ENCODE measurements at regions not wholly inside any gene's neighbourhood (a gene's known extent, or its start where the extent isn't known, plus 50 kb on each side); places are given as distances from the start of the nearest gene placed in this dataset.
A peak's percentile ranks its signal among the peaks of the same experiment; 100 is the strongest.

DNA sequence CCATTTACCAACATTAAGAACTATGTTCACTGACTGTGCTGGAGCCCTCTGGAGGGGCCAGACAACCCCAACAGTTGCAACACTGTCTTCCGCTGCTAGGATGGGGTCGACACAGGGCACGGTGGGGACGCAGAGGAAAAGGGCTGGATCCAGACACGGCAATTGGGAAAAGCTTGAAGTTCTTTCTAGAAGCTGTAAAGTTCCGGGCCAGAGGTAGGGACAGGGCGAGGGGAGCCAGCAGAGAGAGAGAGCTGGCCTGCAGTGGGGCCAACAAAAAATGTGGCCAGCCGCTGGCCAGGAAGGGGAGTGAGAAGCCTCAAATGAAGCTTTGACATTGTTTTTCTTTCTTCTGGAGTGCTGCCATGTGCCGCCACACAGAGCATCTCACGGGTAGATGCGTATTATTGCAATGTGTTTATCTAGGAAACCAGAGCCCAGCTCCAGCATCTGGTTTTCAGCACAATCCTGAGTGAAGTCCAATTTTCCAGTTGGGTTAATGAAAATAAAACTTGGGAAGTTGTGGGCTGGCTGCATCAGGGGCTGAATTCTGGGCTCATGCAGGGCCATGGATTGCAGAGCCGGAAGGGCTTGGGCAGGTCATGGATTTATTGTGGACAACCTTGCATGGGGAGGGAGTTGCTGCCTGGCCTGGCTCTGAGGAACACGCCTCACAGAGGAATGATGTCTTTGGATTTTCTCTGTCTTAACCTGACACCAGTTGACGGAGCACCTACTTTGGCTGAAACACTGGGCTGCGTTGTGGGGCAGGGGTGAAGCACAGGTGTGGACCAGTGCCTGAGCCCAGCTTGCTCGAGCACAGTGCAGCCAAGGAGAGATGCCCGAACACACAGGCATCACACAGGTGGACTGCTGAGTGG, 67.6 kb upstream of the AMPD3 start:
- peak; percentile 79 for DNase-seq (ENCODE audit: low read depth)

DNA sequence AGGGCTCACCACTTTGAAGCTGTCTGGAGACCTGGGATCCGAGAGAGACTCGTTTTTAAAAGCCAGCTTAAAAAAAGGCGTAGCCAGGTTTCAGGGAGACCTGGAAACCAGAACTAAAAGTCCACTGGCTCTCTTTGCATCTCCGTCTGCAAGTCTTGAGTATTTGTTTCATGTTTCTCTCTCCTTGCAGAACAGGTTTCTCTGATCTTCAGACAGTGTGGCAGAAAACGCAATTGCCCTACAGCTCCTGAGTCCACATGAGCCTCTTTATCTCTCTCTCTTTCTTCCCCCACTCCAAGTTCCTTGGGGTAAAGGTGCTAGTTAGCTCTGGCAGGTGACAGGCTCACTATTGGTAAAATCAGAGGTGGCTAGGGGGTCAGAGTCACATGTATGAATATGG, 67.0 kb upstream of the AMPD3 start:
- no peak for DNase-seq (ENCODE audit: low read depth)

DNA sequence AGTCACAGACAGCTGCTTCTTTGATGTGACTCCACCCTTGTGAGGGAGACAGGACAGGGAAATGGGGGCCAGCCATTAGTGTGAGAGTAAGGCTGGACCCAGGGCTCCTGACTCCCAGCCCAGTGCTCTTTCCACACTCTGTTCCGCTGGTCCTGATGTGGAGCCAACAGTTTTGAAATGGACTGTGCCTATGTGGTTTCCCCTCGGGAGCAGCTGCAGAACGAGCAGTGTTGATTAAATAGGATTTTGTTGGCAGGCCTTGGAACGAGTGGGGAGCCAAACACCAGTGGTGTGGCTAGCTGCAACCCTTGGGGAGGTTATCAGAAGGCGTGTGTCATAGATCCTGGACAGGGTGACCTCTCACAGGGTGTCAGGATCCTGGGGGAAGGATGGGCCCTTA, 66.5 kb upstream of the AMPD3 start:
- no peak for DNase-seq (ENCODE audit: low read depth)

GRCh38 chr11:10390375-10390774, 64.7 kb upstream of the AMPD3 start:
- DNase-seq (ENCODE audit: low read depth) = peak; percentile 60

DNA sequence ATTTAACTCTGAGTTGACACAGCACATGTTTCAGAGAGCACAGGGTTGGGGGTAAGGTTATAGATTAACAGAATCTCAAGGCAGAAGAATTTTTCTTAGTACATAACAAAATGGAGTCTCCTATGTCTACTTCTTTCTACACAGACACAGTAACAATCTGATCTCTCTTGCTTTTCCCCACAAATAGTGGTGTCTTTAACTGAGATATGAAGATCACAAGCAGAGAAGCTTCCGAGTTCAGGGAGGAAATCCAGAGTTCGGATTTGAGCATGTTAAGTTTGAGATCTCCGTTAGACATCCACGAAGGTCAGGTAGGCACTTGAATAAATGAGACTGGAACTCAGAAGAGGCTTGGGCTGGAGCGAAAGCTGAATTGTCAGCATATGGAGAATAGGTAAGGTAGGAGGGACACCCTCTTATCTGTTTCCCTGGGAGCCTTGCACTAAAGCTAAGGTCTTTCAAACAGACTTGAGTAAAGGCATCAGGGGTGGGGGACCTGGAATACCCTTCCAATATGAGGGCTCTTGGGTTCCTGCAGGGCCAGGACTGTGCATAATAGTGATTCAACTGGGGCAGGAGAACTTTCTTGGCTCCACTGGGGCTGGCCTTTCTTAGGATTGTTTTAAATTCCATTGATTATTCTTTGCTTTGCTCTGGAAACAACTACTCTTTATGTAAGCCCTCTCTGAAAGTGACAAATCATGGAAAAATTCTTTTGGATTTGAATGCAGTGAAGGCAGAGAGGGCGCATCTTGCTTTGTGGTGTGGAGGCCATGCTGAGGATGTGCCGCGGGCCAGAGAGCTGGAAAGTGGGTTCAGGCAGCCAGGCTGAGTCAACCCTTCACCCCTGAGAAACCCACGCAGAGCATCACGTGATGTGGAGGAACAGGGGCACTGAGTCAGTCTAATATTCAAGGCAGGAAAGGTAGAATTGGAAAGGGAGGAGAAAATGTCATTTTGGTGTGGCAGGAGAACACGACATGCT, 62.7 kb upstream of the AMPD3 start:
- no peak for DNase-seq (ENCODE audit: low read depth)

DNA sequence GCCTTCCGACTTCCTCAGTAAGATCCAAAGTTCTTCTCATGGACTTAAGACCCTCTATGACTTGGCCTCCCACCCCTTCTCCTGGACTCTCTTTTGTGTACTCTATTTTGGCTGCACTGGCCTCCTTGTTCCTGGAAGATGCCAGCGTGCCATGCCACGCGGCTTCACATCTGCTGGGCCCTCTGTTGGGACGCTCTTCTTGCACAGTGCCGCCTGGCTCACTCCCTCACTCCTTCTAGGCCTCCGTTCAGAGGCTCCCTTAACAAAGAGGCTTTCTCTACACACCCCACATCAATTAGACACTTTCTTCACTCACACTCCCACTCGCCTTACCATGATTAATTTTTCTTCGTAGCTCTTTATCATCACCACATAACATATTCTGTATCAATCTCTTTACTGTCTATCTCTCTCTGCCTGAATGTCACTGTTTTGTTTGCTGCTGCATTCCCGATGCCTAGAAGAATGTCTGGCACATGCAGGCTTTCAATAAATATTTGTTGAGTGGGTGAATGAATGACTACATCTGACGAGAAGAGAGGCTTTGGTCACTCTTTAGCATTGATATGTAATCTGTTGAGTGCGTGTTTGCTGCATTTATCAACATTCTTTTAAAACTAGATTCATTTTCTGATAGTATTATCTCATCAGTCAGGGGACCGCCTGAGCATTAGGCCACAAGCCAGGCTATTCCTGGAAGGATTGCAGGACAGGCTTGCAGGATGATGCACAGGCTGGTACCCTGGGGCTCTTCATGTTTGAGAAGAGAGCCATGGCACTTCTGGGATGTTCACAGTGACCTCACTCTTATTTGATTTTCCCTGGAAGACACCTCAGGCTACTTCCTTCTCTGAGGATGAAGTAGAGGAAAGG, 60.6 kb upstream of the AMPD3 start:
- no peak for DNase-seq (ENCODE audit: low read depth)

DNA sequence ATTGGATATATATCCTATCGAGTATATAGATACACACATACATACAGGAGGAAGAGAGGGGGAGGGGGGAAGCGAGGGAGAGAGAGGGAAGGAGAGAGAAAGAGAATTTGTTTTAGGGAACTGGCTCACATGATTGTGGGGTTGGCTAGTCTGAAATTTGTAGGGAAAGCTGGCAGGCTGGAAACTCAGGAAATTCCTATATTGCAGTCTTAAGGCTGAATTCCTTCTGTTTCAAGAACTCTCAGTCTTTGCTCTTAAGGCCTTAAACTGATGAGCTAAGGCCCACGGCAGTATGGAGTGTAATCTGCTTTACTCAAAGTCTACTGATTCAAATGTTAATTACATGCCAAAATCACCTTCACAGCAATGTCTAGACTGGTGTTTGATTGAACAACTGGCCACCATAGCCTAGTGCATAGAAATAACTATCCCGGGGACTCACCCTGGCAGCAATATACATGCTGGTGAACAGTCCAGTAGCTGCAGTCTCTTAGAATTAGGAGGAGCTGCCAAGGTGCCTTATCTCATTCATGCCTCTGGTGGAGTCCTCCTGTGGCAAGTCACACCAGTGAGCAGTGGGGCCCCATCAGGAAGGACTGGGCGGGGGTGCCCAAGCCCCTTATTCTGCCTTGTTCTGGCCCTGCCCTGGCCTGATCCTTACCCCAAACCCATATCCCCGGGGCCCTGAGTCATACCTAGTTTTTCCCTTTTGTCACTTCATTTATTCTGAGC, 59.7 kb upstream of the AMPD3 start:
- DNase-seq (ENCODE audit: low read depth) = no peak

DNA sequence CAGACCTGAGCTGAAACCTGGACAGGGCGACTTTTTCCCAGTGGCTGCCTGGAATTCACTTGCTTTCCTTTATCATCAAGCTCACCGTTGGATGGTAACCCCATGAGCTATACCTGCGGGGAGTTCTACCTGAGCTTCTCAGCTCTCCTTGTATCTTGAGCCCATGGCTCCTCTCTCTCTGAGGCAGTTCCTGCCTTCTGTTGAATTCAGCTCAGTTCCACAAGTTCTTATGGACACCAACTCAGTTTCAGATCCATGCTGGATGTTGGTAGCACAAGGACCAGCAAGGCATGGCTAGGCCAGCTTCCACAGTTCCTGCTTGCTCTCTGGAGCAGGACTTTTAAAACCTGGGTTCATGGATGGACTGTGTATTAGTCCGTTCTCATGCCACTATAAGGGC, 58.3 kb upstream of the AMPD3 start:
- no peak for DNase-seq (ENCODE audit: low read depth)

DNA sequence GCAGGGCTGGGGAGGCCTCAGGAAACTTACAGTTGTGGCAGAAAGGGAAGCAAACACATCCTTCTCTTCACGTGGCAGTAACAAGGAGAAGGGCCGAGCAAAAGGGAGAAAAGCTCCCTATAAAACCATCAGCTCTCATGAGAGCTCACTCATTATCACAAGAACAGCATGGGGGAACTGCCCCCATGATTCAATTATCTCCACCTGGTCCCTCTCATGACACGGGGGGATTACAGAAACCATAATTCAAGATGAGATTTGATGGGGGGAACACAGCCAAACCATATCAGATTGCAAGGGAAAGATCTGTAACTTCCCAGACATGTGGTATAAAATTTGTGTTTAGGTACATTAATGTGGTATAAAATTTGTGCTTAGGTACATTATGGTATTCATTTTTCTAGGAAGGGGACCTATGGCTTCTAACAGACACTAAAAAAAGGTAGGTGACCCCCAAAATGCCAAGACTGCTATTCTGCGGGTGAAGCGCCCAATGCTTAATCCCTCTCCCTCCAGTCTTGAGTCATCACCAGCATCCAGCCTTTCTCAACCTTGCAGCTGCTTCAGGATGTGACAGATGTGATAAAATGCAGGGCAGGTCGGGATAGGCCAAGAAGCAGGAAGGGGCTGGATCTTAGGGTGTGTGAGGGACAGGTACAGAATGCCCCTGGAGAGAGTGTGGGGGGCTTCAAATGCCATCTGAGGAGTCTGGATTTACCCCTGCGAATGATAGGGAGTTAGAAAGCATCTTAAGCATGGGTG, 57.7 kb upstream of the AMPD3 start:
- DNase-seq (ENCODE audit: low read depth) = peak; percentile 49

DNA sequence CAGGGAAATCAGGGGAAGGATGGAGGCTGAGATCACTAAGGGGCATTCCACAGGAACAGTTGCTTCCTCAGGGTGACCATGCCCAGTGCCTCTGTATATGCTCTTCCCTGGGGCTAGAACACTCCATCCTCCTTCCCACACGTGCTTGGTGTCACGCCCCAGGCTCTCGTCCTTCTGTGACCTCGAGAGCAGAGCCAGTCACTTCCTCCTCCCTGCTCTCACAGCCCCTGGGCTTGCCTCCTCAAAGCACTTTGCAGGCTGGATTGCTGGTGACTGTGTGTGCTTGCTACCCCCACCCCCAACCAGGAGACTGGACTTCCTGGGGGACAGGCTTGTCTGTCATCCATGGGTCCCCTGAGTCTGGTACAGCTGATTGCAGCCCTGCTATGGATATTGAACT, 56.5 kb upstream of the AMPD3 start:
- DNase-seq (ENCODE audit: low read depth) = no peak

GRCh38 chr11:10400856-10401255, 54.2 kb upstream of the AMPD3 start:
- DNase-seq (ENCODE audit: low read depth) = peak; percentile 52

DNA sequence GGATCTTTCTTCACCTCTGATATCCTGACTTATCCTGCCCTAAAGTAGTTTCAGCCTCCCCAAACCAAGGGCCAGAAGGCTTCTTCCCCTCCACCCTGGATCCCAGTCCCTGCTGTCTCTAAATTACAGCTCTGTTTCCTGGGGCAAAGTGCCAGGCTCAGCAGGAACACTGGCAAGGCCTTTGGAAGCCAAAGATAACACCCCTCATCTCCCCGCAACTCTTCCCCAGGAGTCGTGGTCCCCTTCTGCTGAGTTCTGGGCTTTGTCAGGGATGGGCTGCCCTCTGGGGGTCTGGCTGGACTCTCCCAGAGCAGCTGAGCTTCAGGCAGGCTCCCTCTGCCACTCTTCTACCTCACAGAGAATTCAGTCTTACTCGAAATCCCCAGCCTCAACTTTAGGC, 53.8 kb upstream of the AMPD3 start:
- DNase-seq (ENCODE audit: low read depth) = no peak

DNA sequence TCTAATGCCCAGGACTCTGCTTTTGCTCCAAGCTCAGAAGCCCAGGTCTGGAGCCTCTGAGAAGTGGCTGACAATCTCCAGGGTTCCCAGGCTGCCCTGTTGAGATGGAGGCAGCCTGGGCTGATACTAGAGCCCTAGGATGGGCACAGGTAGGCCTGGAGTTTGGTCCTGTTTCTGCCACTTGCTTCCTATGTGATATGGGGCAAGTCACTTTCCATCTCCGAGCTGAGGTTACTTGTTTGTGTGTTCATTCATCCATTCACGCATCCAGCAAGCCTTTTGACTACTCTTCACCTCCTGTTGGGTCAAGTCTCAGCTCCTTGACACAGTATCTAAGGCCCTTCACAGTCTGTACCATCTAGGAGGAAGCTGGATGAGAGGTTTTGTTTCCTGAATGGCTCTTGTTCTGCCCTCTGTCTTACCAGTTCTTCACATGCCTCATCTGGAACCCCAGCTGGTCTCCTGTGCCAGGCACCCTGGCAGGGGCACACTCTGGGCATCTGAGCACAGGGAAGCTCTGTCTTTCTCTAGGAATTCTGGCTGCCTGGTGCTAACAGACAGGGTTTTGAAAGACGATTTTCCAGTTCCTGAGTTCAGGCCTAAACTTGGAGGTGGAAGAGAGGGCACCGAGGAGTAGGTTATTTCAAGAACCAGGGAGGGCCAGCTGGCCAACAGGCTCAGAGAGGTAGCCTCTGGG, 53.2 kb upstream of the AMPD3 start:
- no peak for DNase-seq (ENCODE audit: low read depth)

Measured in iris pigment epithelial cell (primary cell).